Panc1 (cell line): ENCODE measurements at regions not wholly inside any gene's neighbourhood (a gene's known extent, or its start where the extent isn't known, plus 50 kb on each side); places are given as distances from the start of the nearest gene placed in this dataset.

Experiments used
- ATAC-seq: fragments of 200-7000 bp; cut with Tn5 transposase; 2 replicates; pipeline ENCODE4 v1.9.1; 2020; ENCODE audit warnings: mild to moderate bottlenecking, moderate library complexity
- BruUV-seq: library from RNA; stranded (reverse); fragments of 400-500 nt; replicated peaks from 2 replicates; lab custom pipeline; 2021; lab: Mats Ljungman, UMichigan
- CTCF ChIA-PET: fragments of 300-600 bp; sonication (Branson Sonifier 250); formaldehyde crosslinking; loops from one replicate; lab custom pipeline; 2022; ENCODE audit warnings: antibody characterized with exemption; lab: Charles Lee
- POLR2A ChIA-PET: fragments of 300-600 bp; sonication (Branson Sonifier 250); formaldehyde crosslinking; loops from one replicate; lab custom pipeline; 2022; ENCODE audit warnings: antibody characterized with exemption; lab: Charles Lee
- DNase-seq: peaks from one replicate; pipeline ENCODE4 v3.0.0-alpha.2; 2010; ENCODE audit warnings: low read depth, low spot score
- H3K27ac ChIP-seq: 2 replicates; pipeline ENCODE4 v1.5.1; 2011; ENCODE audit warnings: mild to moderate bottlenecking, low read length, inconsistent platforms
- H3K27me3 ChIP-seq: fragments of 200-500 bp; sonication (Bioruptor generic); 2 replicates; pipeline ENCODE4 v1.6.0; 2014; ENCODE audit warnings: low read length, inconsistent platforms; ENCODE audit not compliant: control insufficient read depth, insufficient read depth
- H3K36me3 ChIP-seq: fragments of 200-500 bp; sonication (Bioruptor generic); 2 replicates; pipeline ENCODE4 v1.5.1; 2014; ENCODE audit warnings: inconsistent platforms, mild to moderate bottlenecking, low read length, moderate library complexity; ENCODE audit not compliant: control insufficient read depth, insufficient read depth
- H3K4me1 ChIP-seq: 2 replicates; pipeline ENCODE4 v1.5.1; 2011; ENCODE audit warnings: inconsistent platforms, mild to moderate bottlenecking, low read length, moderate library complexity; ENCODE audit not compliant: control insufficient read depth, insufficient read depth
- H3K4me3 ChIP-seq, 2 experiments: 2 replicates each; pipeline ENCODE4 v1.5.1; 2011 to 2012; ENCODE audit warnings: low read depth in 2 of 2, low read length in 2 of 2, mild to moderate bottlenecking in 2 of 2, inconsistent platforms in 1 of 2, moderate library complexity in 1 of 2
- H3K9me3 ChIP-seq: fragments of 200-500 bp; sonication (Bioruptor generic); 2 replicates; pipeline ENCODE4 v1.5.1; 2014; ENCODE audit warnings: low read depth, mild to moderate bottlenecking, inconsistent platforms, low read length, moderate library complexity; ENCODE audit not compliant: control insufficient read depth, insufficient read depth
- CTCF ChIP-seq: fragments of 450-650 bp; IDR thresholded peaks from 2 replicates; pipeline ENCODE4 v1.5.1; 2017; ENCODE audit warnings: mild to moderate bottlenecking
- POLR2AphosphoS5 ChIP-seq: IDR thresholded peaks from 2 replicates; pipeline ENCODE4 v1.6.1; 2012; ENCODE audit warnings: mild to moderate bottlenecking, low read depth, low read length, moderate library complexity
- SIN3A ChIP-seq: IDR thresholded peaks from 2 replicates; pipeline ENCODE4 v1.6.1; 2012; ENCODE audit warnings: low read depth, mild to moderate bottlenecking, low read length, moderate library complexity, borderline replicate concordance; ENCODE audit not compliant: insufficient read depth
- TCF7L2 ChIP-seq: IDR thresholded peaks from 2 replicates; pipeline ENCODE4 v1.6.1; 2011; ENCODE audit warnings: mild to moderate bottlenecking, low read depth, low read length, inconsistent platforms
- in situ Hi-C: cut with HindIII; loops from 2 replicates; pipeline ENCODE4 v1.10.0; 2016; ENCODE audit warnings: low sequenced_read_pairs, low pct_unique_long_range_greater_than_20kb
- intact Hi-C: fragments of 100-400 bp; cut with micrococcal nuclease; formaldehyde crosslinking; loops from one replicate; pipeline ENCODE4 v1.10.0; 2022; ENCODE audit not compliant: unreplicated experiment
- TF ChIP-seq, protein P1 (sequence below), 2 experiments: IDR thresholded peaks; 2 replicates each; pipeline ENCODE4 v1.6.1; 2011 to 2012; ENCODE audit warnings: low read depth in 2 of 2, control low read depth in 1 of 2, low read length in 1 of 2, mild to moderate bottlenecking in 1 of 2, moderate library complexity in 1 of 2; ENCODE audit not compliant: insufficient read depth in 1 of 2

DNA sequence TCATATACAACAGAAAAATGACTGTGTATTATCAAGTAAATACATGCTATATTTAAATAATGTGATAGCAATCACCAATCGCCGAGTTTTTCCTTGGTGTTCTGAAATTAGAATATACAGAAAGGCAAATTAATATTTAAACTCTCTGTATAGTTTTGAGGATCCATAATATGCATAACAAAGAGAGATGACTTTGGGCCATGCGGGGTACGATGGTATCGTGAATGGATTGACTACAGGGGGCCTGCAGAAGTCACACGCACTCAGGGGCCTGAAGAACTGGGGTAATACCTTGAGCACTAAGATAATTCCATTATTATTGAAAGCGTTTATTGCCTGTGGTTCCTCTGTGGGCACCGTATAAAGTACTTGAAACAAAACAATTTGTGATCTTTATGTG lies 314.0 kb downstream of the TEX29 start:
- Histone ChIP-seq H3K27ac (no peak overlapping the region), H3K36me3 (no peaks in the 10 kb centered on the region), H3K4me1 (no peaks in the 10 kb centered on the region), H3K4me3 (no peak overlapping the region), H3K9me3 (no peaks in the 10 kb centered on the region), H3K27me3 (no peaks in the 10 kb centered on the region)
- TF ChIP-seq CTCF (no peak), TCF7L2 (no peak), POLR2AphosphoS5 (no peak), SIN3A (no peak)
- TF ChIP-seq, protein P1, sequence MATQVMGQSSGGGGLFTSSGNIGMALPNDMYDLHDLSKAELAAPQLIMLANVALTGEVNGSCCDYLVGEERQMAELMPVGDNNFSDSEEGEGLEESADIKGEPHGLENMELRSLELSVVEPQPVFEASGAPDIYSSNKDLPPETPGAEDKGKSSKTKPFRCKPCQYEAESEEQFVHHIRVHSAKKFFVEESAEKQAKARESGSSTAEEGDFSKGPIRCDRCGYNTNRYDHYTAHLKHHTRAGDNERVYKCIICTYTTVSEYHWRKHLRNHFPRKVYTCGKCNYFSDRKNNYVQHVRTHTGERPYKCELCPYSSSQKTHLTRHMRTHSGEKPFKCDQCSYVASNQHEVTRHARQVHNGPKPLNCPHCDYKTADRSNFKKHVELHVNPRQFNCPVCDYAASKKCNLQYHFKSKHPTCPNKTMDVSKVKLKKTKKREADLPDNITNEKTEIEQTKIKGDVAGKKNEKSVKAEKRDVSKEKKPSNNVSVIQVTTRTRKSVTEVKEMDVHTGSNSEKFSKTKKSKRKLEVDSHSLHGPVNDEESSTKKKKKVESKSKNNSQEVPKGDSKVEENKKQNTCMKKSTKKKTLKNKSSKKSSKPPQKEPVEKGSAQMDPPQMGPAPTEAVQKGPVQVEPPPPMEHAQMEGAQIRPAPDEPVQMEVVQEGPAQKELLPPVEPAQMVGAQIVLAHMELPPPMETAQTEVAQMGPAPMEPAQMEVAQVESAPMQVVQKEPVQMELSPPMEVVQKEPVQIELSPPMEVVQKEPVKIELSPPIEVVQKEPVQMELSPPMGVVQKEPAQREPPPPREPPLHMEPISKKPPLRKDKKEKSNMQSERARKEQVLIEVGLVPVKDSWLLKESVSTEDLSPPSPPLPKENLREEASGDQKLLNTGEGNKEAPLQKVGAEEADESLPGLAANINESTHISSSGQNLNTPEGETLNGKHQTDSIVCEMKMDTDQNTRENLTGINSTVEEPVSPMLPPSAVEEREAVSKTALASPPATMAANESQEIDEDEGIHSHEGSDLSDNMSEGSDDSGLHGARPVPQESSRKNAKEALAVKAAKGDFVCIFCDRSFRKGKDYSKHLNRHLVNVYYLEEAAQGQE (IDR thresholded peaks at IDR 0.05; ENCODE audit: insufficient read depth in 1 of 2, low read depth in 2 of 2, low read length in 1 of 2), result no peak
- CTCF ChIA-PET, result no interaction called here
- intact Hi-C loops, result no loop called here
- BruUV-seq, result no TSS peak
- ATAC-seq (no peak), DNase-seq (no peak)
- in situ Hi-C loops, result no loop called here
- POLR2A ChIA-PET, result no interaction called here

DNA sequence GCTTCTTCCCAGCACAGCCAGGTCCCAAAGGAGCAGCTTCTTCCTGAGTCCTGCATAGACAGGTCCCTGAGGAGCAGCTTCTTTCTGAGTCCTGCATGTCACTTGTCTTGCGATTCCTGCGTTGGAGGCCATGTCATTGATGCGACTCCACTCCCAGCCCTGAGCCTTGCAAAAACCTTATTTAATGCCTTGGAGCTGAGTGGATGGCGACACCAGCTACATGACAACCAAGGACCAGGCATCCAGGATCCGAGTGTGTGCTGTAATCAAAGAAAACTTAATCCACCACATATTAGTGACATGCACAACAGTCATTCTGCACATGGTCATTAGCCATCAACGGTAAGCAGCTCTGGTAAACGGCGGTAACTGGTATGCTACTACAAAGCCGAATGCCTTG lies 315.8 kb downstream of the TEX29 start:
- H3K9me3 ChIP-seq, result no peaks in the 10 kb centered on the region
- ChIA-PET POLR2A (no interaction called here), CTCF (no interaction called here)
- H3K27ac ChIP-seq, result no peak overlapping the region
- TF ChIP-seq CTCF (no peak), SIN3A (no peak), TCF7L2 (no peak), POLR2AphosphoS5 (no peak)
- TF ChIP-seq, protein P1 (IDR thresholded peaks at IDR 0.05; ENCODE audit: insufficient read depth in 1 of 2, low read depth in 2 of 2, low read length in 1 of 2), result no peak
- in situ Hi-C loops (no loop called here), intact Hi-C loops (no loop called here)
- DNase-seq, result no peak
- BruUV-seq, result no TSS peak
- H3K36me3 ChIP-seq, result no peaks in the 10 kb centered on the region
- no peak for ATAC-seq
- H3K27me3 ChIP-seq, result no peaks in the 10 kb centered on the region
- no peak overlapping the region for H3K4me3 ChIP-seq
- H3K4me1 ChIP-seq, result no peaks in the 10 kb centered on the region
